MCF 10A (cell line): ENCODE measurements at regions not wholly inside any gene's neighbourhood (a gene's known extent, or its start where the extent isn't known, plus 50 kb on each side); places are given as distances from the start of the nearest gene placed in this dataset.
A peak's percentile ranks its signal among the peaks of the same experiment; 100 is the strongest.

Experiments used
- BruUV-seq: library from RNA; stranded (reverse); fragments of 400-500 nt; replicated peaks from 2 replicates; lab custom pipeline; 2021; lab: Mats Ljungman, UMichigan
- CTCF ChIA-PET: fragments of 300-600 bp; sonication (Branson Sonifier 250); formaldehyde crosslinking; extraction: SDS; loops from one replicate; lab custom pipeline; 2021; ENCODE audit warnings: antibody characterized with exemption, inconsistent platforms; lab: Yijun Ruan, JAX
- POLR2A ChIA-PET: fragments of 300-600, 350-650 bp; sonication (Branson Sonifier 250); formaldehyde crosslinking; extraction: SDS; loops from one replicate; lab custom pipeline; 2020; ENCODE audit warnings: antibody characterized with exemption, inconsistent platforms; lab: Yijun Ruan, JAX
- DNase-seq: peaks from one replicate; pipeline ENCODE4 v3.0.0-alpha.2; 2018; ENCODE audit not compliant: unreplicated experiment
- H3K27ac Mint-ChIP-seq: one replicate; pipeline ENCODE4 v1.8.0; 2022; ENCODE audit warnings: mild to moderate bottlenecking, low read depth, mixed read lengths; ENCODE audit not compliant: unreplicated experiment
- H3K27me3 Mint-ChIP-seq: one replicate; pipeline ENCODE4 v1.8.0; 2022; ENCODE audit warnings: mixed read lengths; ENCODE audit not compliant: insufficient read depth, unreplicated experiment
- H3K36me3 Mint-ChIP-seq: one replicate; pipeline ENCODE4 v1.8.0; 2022; ENCODE audit warnings: mild to moderate bottlenecking, moderate library complexity, mixed read lengths; ENCODE audit not compliant: insufficient read depth, unreplicated experiment
- H3K4me1 Mint-ChIP-seq: one replicate; pipeline ENCODE4 v1.8.0; 2022; ENCODE audit warnings: mixed read lengths; ENCODE audit not compliant: insufficient read depth, unreplicated experiment
- H3K4me3 Mint-ChIP-seq: one replicate; pipeline ENCODE4 v1.8.0; 2022; ENCODE audit warnings: mild to moderate bottlenecking, moderate library complexity, mixed read lengths; ENCODE audit not compliant: unreplicated experiment
- H3K9me3 Mint-ChIP-seq: one replicate; pipeline ENCODE4 v1.8.0; 2022; ENCODE audit warnings: mixed read lengths; ENCODE audit not compliant: unreplicated experiment
- CTCF ChIP-seq: fragments of 200-600 bp; IDR thresholded peaks from one replicate; pipeline ENCODE4 v1.8.0; 2022; ENCODE audit warnings: antibody characterized with exemption, mild to moderate bottlenecking; ENCODE audit not compliant: unreplicated experiment
- intact Hi-C: fragments of 100-400 bp; cut with micrococcal nuclease; formaldehyde crosslinking; loops from 2 replicates; pipeline ENCODE4 v1.14.1; 2022

- CTCF ChIA-PET = no interaction called here
- H3K27me3 Mint-ChIP-seq = no peaks in the 10 kb centered on the region
These were observed 387.1 kb upstream of the IZUMO3 start for GRCh38 chr9:24932785-24933184.

GRCh38 chr9:24931894-24932293 is 386.2 kb upstream of the IZUMO3 start:
- Mint-ChIP-seq H3K27me3 (no peaks in the 10 kb centered on the region), H3K36me3 (no peaks in the 10 kb centered on the region), H3K4me1 (no peaks in the 10 kb centered on the region), H3K27ac (no peak overlapping the region), H3K4me3 (no peak overlapping the region), H3K9me3 (no peaks in the 10 kb centered on the region)
- DNase-seq = no peak
- BruUV-seq = no TSS peak
- no peak for TF ChIP-seq CTCF
- intact Hi-C loops = no loop called here
- ChIA-PET CTCF (no interaction called here), POLR2A (no interaction called here)

More at GRCh38 chr9:24932785-24933184, 387.1 kb upstream of the IZUMO3 start:
- DNase-seq = no peak
- intact Hi-C loops = no loop called here
- H3K27ac Mint-ChIP-seq = no peak overlapping the region
- no peak for TF ChIP-seq CTCF
- H3K9me3 Mint-ChIP-seq = no peaks in the 10 kb centered on the region
- H3K4me3 Mint-ChIP-seq = no peak overlapping the region
- no TSS peak for BruUV-seq
- H3K36me3 Mint-ChIP-seq = no peaks in the 10 kb centered on the region
- POLR2A ChIA-PET = no interaction called here
- H3K4me1 Mint-ChIP-seq = no peaks in the 10 kb centered on the region

- H3K4me1 Mint-ChIP-seq = no peaks in the 10 kb centered on the region
- DNase-seq = peak; percentile 14
- no peak for TF ChIP-seq CTCF
- H3K27ac Mint-ChIP-seq = no peak overlapping the region
- H3K4me3 Mint-ChIP-seq = no peak overlapping the region
- POLR2A ChIA-PET = interaction anchor here (0.6 kb wide), 1 partner anchor 23 kb away, joined by 3 read pairs; no protein-coding TSS in a partner anchor
- intact Hi-C loops = no loop called here
- BruUV-seq = no TSS peak
- CTCF ChIA-PET = interaction anchor here (0.6 kb wide), 1 partner anchor 153 kb away, joined by 3 read pairs; no protein-coding TSS in a partner anchor
- peaks cover 5% of the 10 kb centered on the region for H3K9me3 Mint-ChIP-seq
- H3K27me3 Mint-ChIP-seq = no peaks in the 10 kb centered on the region
- no peaks in the 10 kb centered on the region for H3K36me3 Mint-ChIP-seq
These were observed 367.1 kb upstream of the IZUMO3 start for GRCh38 chr9:24912767-24913166.

GRCh38 chr9:24901319-24901718 is 355.6 kb upstream of the IZUMO3 start:
- no peaks in the 10 kb centered on the region for H3K4me1 Mint-ChIP-seq
- CTCF ChIA-PET = interaction anchor here (1.2 kb wide), 1 partner anchor 12 kb away, joined by 3 read pairs; no protein-coding TSS in a partner anchor
- no peak overlapping the region for H3K27ac Mint-ChIP-seq
- H3K27me3 Mint-ChIP-seq = no peaks in the 10 kb centered on the region
- no TSS peak for BruUV-seq
- H3K36me3 Mint-ChIP-seq = no peaks in the 10 kb centered on the region
- intact Hi-C loops = no loop called here
- no peak for TF ChIP-seq CTCF
- DNase-seq = no peak
- POLR2A ChIA-PET = no interaction called here
- H3K9me3 Mint-ChIP-seq = no peaks in the 10 kb centered on the region
- no peak overlapping the region for H3K4me3 Mint-ChIP-seq
